ENCODE measurements at regions not wholly inside any gene's neighbourhood (a gene's known extent, or its start where the extent isn't known, plus 50 kb on each side); places are given as distances from the start of the nearest gene placed in this dataset.

DNA sequence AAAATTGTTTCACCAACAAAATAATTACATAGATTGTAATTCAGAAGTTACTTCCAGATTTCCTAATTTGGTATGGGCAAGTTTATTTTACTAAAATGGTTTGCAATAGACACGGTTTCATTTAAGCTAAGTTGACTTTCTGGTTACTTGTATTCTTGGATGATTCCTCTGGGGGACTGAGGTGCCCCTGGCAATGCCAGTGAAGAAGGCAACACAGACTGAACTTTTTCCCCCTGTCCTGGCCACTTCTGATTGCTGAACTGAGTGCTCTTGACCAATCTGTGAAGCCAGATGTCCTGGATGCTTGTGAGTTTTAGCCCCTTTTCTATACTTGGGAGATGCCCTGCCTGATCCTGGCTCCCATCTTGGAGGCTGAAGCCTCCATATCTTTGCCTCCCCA, 66.3 kb upstream of the FANCC start:
- H3K4me1 ChIP-seq (ENCODE audit: control insufficient read depth, insufficient read depth, low read depth, low read length) = peaks cover 6% of the 10 kb centered on the region
- DNase-seq = peak; percentile 20
- H3K27me3 ChIP-seq (ENCODE audit: control insufficient read depth in 1 of 2, insufficient read depth in 1 of 2, low read length in 2 of 2) = peaks cover 0 to 20% of the 10 kb centered on the region in 2 experiments
- H3K4me3 ChIP-seq (ENCODE audit: insufficient read depth in 1 of 2, low read depth in 1 of 2, low read length in 2 of 2) = no peak overlapping the region
- H4K8ac ChIP-seq (ENCODE audit: low read length) = peak overlapping the region; percentile 87
- H4K91ac ChIP-seq (ENCODE audit: low read length) = peak overlapping the region; percentile 83
- no peak overlapping the region for H2AFZ ChIP-seq (ENCODE audit: low read depth, low read length)
- H2BK15ac ChIP-seq (ENCODE audit: low read depth, poor library complexity, severe bottlenecking) = peak overlapping the region; percentile 44
- no peak overlapping the region for H3K9ac ChIP-seq (ENCODE audit: low read length)
- H2AK5ac ChIP-seq (ENCODE audit: low read length, severe bottlenecking) = no peak overlapping the region
- H3K36me3 ChIP-seq (ENCODE audit: control insufficient read depth in 1 of 2, insufficient read depth in 2 of 2, low read depth in 1 of 2, low read length in 2 of 2) = no peaks in the 10 kb centered on the region
- no peak overlapping the region for H2BK5ac ChIP-seq (ENCODE audit: low read depth, low read length, poor library complexity, severe bottlenecking)
- H3K4me2 ChIP-seq (ENCODE audit: low read length, poor library complexity, severe bottlenecking) = no peak overlapping the region
- H3K18ac ChIP-seq (ENCODE audit: low read depth in 1 of 2, low read length in 2 of 2) = peak overlapping the region; percentile 34 to 94
- 3% methylated on average over 1 of the region's 1 CpG for WGBS
- peak overlapping the region in 1 of 2 experiments; percentile 22 for H3K4ac ChIP-seq (ENCODE audit: low read depth in 1 of 2, low read length in 2 of 2)
- H3K27ac ChIP-seq (ENCODE audit: low read length, poor library complexity, severe bottlenecking) = no peak overlapping the region
- H3K14ac ChIP-seq (ENCODE audit: low read length in 2 of 2) = peak overlapping the region in 1 of 2 experiments; percentile 68
- H3K23ac ChIP-seq (ENCODE audit: low read length in 2 of 2) = no peak overlapping the region
- no peaks in the 10 kb centered on the region for H3K9me3 ChIP-seq (ENCODE audit: control insufficient read depth, low read length)
- peak overlapping the region; percentile 81 for H2BK120ac ChIP-seq (ENCODE audit: low read depth, low read length)
- H3K79me1 ChIP-seq (replicated peaks; ENCODE audit: low read length, poor library complexity, severe bottlenecking) = no peaks in the 10 kb centered on the region
- H2BK12ac ChIP-seq (ENCODE audit: low read length in 2 of 2) = peak overlapping the region; percentile 85 to 87

DNA sequence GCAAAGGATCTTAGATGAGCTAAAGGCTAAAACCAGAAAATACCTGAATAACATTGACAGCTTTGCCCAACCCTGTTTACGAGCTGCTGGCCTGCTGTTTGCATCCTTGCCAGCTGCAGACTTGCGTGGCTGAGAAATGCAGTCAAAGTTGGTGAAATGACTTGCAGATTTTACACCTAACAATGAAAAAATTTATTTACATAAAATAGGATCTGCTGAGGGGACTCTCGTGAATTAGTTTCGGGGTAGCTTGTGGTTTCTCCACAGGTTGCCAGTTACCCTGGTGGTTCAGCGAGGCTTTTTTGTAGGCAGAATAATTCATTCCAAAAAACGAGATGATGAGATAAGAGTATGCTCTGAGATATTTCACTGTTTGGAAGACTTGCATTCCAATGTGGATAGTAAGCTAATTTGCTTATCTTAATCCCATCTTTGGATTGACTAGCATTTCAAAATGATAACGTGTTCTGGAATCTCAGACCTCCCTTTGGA, 65.7 kb upstream of the FANCC start:
- Histone ChIP-seq H3K27ac (ENCODE audit: low read length, poor library complexity, severe bottlenecking) (peak overlapping the region; percentile 19), H2AFZ (ENCODE audit: low read depth, low read length) (no peak overlapping the region), H4K91ac (ENCODE audit: low read length) (no peak overlapping the region), H3K14ac (ENCODE audit: low read length in 2 of 2) (no peak overlapping the region), H3K27me3 (ENCODE audit: control insufficient read depth in 1 of 2, insufficient read depth in 1 of 2, low read length in 2 of 2) (peaks cover 0 to 20% of the 10 kb centered on the region in 2 experiments), H3K4me3 (ENCODE audit: insufficient read depth in 1 of 2, low read depth in 1 of 2, low read length in 2 of 2) (no peak overlapping the region), H3K18ac (ENCODE audit: low read depth in 1 of 2, low read length in 2 of 2) (peak overlapping the region in 1 of 2 experiments; percentile 37), H3K4ac (ENCODE audit: low read depth in 1 of 2, low read length in 2 of 2) (no peak overlapping the region), H3K36me3 (ENCODE audit: control insufficient read depth in 1 of 2, insufficient read depth in 2 of 2, low read depth in 1 of 2, low read length in 2 of 2) (no peaks in the 10 kb centered on the region), H2BK12ac (ENCODE audit: low read length in 2 of 2) (no peak overlapping the region), H3K79me1 (replicated peaks; ENCODE audit: low read length, poor library complexity, severe bottlenecking) (no peaks in the 10 kb centered on the region), H3K4me1 (ENCODE audit: control insufficient read depth, insufficient read depth, low read depth, low read length) (peaks cover 6% of the 10 kb centered on the region), H2BK120ac (ENCODE audit: low read depth, low read length) (no peak overlapping the region), H3K9me3 (ENCODE audit: control insufficient read depth, low read length) (no peaks in the 10 kb centered on the region), H2AK5ac (ENCODE audit: low read length, severe bottlenecking) (no peak overlapping the region), H3K9ac (ENCODE audit: low read length) (no peak overlapping the region), H4K8ac (ENCODE audit: low read length) (peak overlapping the region; percentile 32), H2BK15ac (ENCODE audit: low read depth, poor library complexity, severe bottlenecking) (no peak overlapping the region), H3K23ac (ENCODE audit: low read length in 2 of 2) (no peak overlapping the region), H3K4me2 (ENCODE audit: low read length, poor library complexity, severe bottlenecking) (no peak overlapping the region), H2BK5ac (ENCODE audit: low read depth, low read length, poor library complexity, severe bottlenecking) (no peak overlapping the region)
- DNase-seq = peak; percentile 78
- WGBS = under 1% methylated on average over 6 of the region's 7 CpGs

- Histone ChIP-seq H3K79me1 (replicated peaks; ENCODE audit: low read length, poor library complexity, severe bottlenecking) (no peaks in the 10 kb centered on the region), H2BK120ac (ENCODE audit: low read depth, low read length) (no peak overlapping the region), H3K9me3 (ENCODE audit: control insufficient read depth, low read length) (peaks cover under 1% of the 10 kb centered on the region), H3K4me1 (ENCODE audit: control insufficient read depth, insufficient read depth, low read depth, low read length) (peaks cover 6% of the 10 kb centered on the region), H3K23ac (ENCODE audit: low read length in 2 of 2) (no peak overlapping the region), H3K4ac (ENCODE audit: low read depth in 1 of 2, low read length in 2 of 2) (peak overlapping the region in 1 of 2 experiments; percentile 12), H2BK15ac (ENCODE audit: low read depth, poor library complexity, severe bottlenecking) (no peak overlapping the region), H4K8ac (ENCODE audit: low read length) (no peak overlapping the region), H3K18ac (ENCODE audit: low read depth in 1 of 2, low read length in 2 of 2) (peak overlapping the region in 1 of 2 experiments; percentile 48), H3K4me2 (ENCODE audit: low read length, poor library complexity, severe bottlenecking) (no peak overlapping the region), H3K36me3 (ENCODE audit: control insufficient read depth in 1 of 2, insufficient read depth in 2 of 2, low read depth in 1 of 2, low read length in 2 of 2) (no peaks in the 10 kb centered on the region), H2BK5ac (ENCODE audit: low read depth, low read length, poor library complexity, severe bottlenecking) (no peak overlapping the region), H3K27ac (ENCODE audit: low read length, poor library complexity, severe bottlenecking) (no peak overlapping the region), H3K4me3 (ENCODE audit: insufficient read depth in 1 of 2, low read depth in 1 of 2, low read length in 2 of 2) (no peak overlapping the region), H3K14ac (ENCODE audit: low read length in 2 of 2) (no peak overlapping the region), H2AK5ac (ENCODE audit: low read length, severe bottlenecking) (no peak overlapping the region), H2AFZ (ENCODE audit: low read depth, low read length) (no peak overlapping the region), H3K27me3 (ENCODE audit: control insufficient read depth in 1 of 2, insufficient read depth in 1 of 2, low read length in 2 of 2) (peaks cover 0 to 20% of the 10 kb centered on the region in 2 experiments), H3K9ac (ENCODE audit: low read length) (no peak overlapping the region), H2BK12ac (ENCODE audit: low read length in 2 of 2) (peak overlapping the region in 1 of 2 experiments; percentile 94), H4K91ac (ENCODE audit: low read length) (no peak overlapping the region)
- WGBS = 90% methylated on average over 9 of the region's 10 CpGs
- no peak for DNase-seq
Observed at GRCh38 chr9:95382433-95382832, 64.9 kb upstream of the FANCC start.

DNA sequence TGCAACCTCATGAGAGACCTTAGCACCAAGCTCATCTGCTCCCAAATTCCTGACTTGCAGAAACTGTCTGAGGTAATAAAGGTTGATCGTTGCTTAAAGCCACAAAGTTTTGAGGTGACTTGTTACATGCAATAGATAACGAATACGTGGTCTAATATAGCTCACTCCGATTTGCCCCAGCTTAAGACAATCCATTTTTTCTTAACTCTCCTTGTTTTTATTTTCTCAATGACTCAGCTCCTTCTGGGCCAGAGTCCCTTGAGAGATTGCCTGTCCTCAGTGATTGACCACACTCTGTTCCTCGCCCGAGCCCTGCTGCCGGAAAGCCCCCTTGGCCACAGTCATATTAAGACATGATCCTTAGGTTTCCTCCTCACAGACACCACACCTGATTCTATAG, 63.7 kb upstream of the FANCC start:
- Histone ChIP-seq H2AFZ (ENCODE audit: low read depth, low read length) (no peak overlapping the region), H2BK12ac (ENCODE audit: low read length in 2 of 2) (no peak overlapping the region), H3K27ac (ENCODE audit: low read length, poor library complexity, severe bottlenecking) (no peak overlapping the region), H3K4me3 (ENCODE audit: insufficient read depth in 1 of 2, low read depth in 1 of 2, low read length in 2 of 2) (no peak overlapping the region), H2AK5ac (ENCODE audit: low read length, severe bottlenecking) (no peak overlapping the region), H3K4me2 (ENCODE audit: low read length, poor library complexity, severe bottlenecking) (no peak overlapping the region), H4K91ac (ENCODE audit: low read length) (no peak overlapping the region), H3K9me3 (ENCODE audit: control insufficient read depth, low read length) (peaks cover 3% of the 10 kb centered on the region), H2BK5ac (ENCODE audit: low read depth, low read length, poor library complexity, severe bottlenecking) (no peak overlapping the region), H3K9ac (ENCODE audit: low read length) (no peak overlapping the region), H3K79me1 (replicated peaks; ENCODE audit: low read length, poor library complexity, severe bottlenecking) (no peaks in the 10 kb centered on the region), H4K8ac (ENCODE audit: low read length) (no peak overlapping the region), H2BK15ac (ENCODE audit: low read depth, poor library complexity, severe bottlenecking) (no peak overlapping the region), H3K4me1 (ENCODE audit: control insufficient read depth, insufficient read depth, low read depth, low read length) (peaks cover 6% of the 10 kb centered on the region), H3K23ac (ENCODE audit: low read length in 2 of 2) (no peak overlapping the region), H2BK120ac (ENCODE audit: low read depth, low read length) (no peak overlapping the region), H3K18ac (ENCODE audit: low read depth in 1 of 2, low read length in 2 of 2) (peak overlapping the region; percentile 46 to 67), H3K27me3 (ENCODE audit: control insufficient read depth in 1 of 2, insufficient read depth in 1 of 2, low read length in 2 of 2) (peaks cover 0 to 19% of the 10 kb centered on the region in 2 experiments), H3K4ac (ENCODE audit: low read depth in 1 of 2, low read length in 2 of 2) (peak overlapping the region in 1 of 2 experiments; percentile 38), H3K36me3 (ENCODE audit: control insufficient read depth in 1 of 2, insufficient read depth in 2 of 2, low read depth in 1 of 2, low read length in 2 of 2) (no peaks in the 10 kb centered on the region), H3K14ac (ENCODE audit: low read length in 2 of 2) (no peak overlapping the region)
- DNase-seq = peak; percentile 75
- WGBS = 17% methylated on average over 7 of the region's 7 CpGs

Data from mesenchymal stem cell (in vitro differentiated cells and primary cell).